HEK293 (cell line): ENCODE measurements at regions not wholly inside any gene's neighbourhood (a gene's known extent, or its start where the extent isn't known, plus 50 kb on each side); places are given as distances from the start of the nearest gene placed in this dataset.
"Not testable (repeated sequence)": the region's sequence is repeated elsewhere in the genome, so short reads cannot be mapped to it uniquely, and the experiment has no call there.

Experiments
- CTCF ChIA-PET: fragments of 350-600 bp; formaldehyde crosslinking; extraction: SDS; loops from one replicate; lab custom pipeline; 2021; ENCODE audit warnings: antibody characterized with exemption; lab: Yijun Ruan, JAX
- POLR2A ChIA-PET: fragments of 300-600 bp; formaldehyde crosslinking; extraction: SDS; loops from one replicate; lab custom pipeline; 2020; ENCODE audit warnings: antibody characterized with exemption, inconsistent platforms; lab: Yijun Ruan, JAX
- H3K27ac ChIP-seq: fragments of 200-500 bp; sonication (Bioruptor generic); 2 replicates; pipeline ENCODE4 v1.5.1; 2014; ENCODE audit warnings: low read depth, low read length, control low read depth, inconsistent platforms; ENCODE audit errors: extremely low read depth
- H3K36me3 ChIP-seq, 2 experiments: fragments of 200-500 bp in 1 of 2; sonication (Bioruptor generic) in 1 of 2; 1 replicate in 1 of 2; 2 replicates in 1 of 2; pipeline ENCODE4 v1.5.1; 2014 to 2017; ENCODE audit warnings: inconsistent platforms in 2 of 2, low read length in 2 of 2; ENCODE audit not compliant: control insufficient read depth in 2 of 2, insufficient read depth in 1 of 2
- H3K4me1 ChIP-seq: fragments of 200-500 bp; sonication (Bioruptor generic); 2 replicates; pipeline ENCODE4 v1.5.1; 2014; ENCODE audit warnings: mild to moderate bottlenecking, low read length, inconsistent platforms; ENCODE audit not compliant: control insufficient read depth, insufficient read depth
- H3K4me3 ChIP-seq: 2 replicates; pipeline ENCODE4 v1.5.1; 2011; ENCODE audit warnings: low read depth, mild to moderate bottlenecking, control low read depth, low read length, moderate library complexity
- H3K9me3 ChIP-seq: fragments of 200-500 bp; sonication (Bioruptor generic); 2 replicates; pipeline ENCODE4 v1.5.1; 2014; ENCODE audit warnings: low read depth, low read length, inconsistent platforms; ENCODE audit not compliant: control insufficient read depth, insufficient read depth
- KLF8 ChIP-seq: fragments of 450-650 bp; formaldehyde crosslinking; IDR thresholded peaks from 2 replicates; pipeline ENCODE4 v1.5.1; 2016; ENCODE audit warnings: missing biosample characterization, missing genetic modification characterization
- MZF1 ChIP-seq: fragments of 450-650 bp; formaldehyde crosslinking; IDR thresholded peaks from 2 replicates; pipeline ENCODE4 v1.5.1; 2017; ENCODE audit warnings: missing biosample characterization, missing genetic modification characterization, borderline replicate concordance
- RBAK ChIP-seq: fragments of 450-650 bp; formaldehyde crosslinking; IDR thresholded peaks from 2 replicates; pipeline ENCODE4 v1.5.1; 2016; ENCODE audit warnings: missing biosample characterization, missing genetic modification characterization
- ZNF133 ChIP-seq: fragments of 450-650 bp; formaldehyde crosslinking; IDR thresholded peaks from 2 replicates; pipeline ENCODE4 v1.5.1; 2016; ENCODE audit warnings: missing biosample characterization, missing genetic modification characterization
- ZNF19 ChIP-seq: fragments of 450-650 bp; formaldehyde crosslinking; IDR thresholded peaks from 2 replicates; pipeline ENCODE4; 2016; ENCODE audit warnings: missing biosample characterization, missing genetic modification characterization, low read depth
- ZNF202 ChIP-seq: fragments of 450-650 bp; formaldehyde crosslinking; IDR thresholded peaks from 2 replicates; pipeline ENCODE4 v1.5.1; 2016; ENCODE audit warnings: missing biosample characterization, missing genetic modification characterization, borderline replicate concordance
- ZNF366 ChIP-seq: fragments of 450-650 bp; formaldehyde crosslinking; conservative IDR thresholded peaks from 2 replicates; pipeline ENCODE4 v1.5.1; 2016; ENCODE audit warnings: missing biosample characterization, missing genetic modification characterization
- ZNF423 ChIP-seq: fragments of 450-650 bp; formaldehyde crosslinking; IDR thresholded peaks from 2 replicates; pipeline ENCODE4 v1.5.1; 2016; ENCODE audit warnings: missing biosample characterization, missing genetic modification characterization
- ZNF514 ChIP-seq: fragments of 450-650 bp; formaldehyde crosslinking; IDR thresholded peaks from 2 replicates; pipeline ENCODE4 v1.5.1; 2016; ENCODE audit warnings: missing biosample characterization, missing genetic modification characterization
- ZNF560 ChIP-seq: fragments of 450-650 bp; formaldehyde crosslinking; IDR thresholded peaks from 2 replicates; pipeline ENCODE4 v1.5.1; 2017; ENCODE audit warnings: missing biosample characterization, missing genetic modification characterization, borderline replicate concordance
- ZNF561 ChIP-seq: fragments of 450-650 bp; IDR thresholded peaks from 2 replicates; pipeline ENCODE4 v1.5.1; 2018; ENCODE audit warnings: missing biosample characterization, missing genetic modification characterization, borderline replicate concordance
- ZNF701 ChIP-seq: fragments of 450-650 bp; formaldehyde crosslinking; IDR thresholded peaks from 2 replicates; pipeline ENCODE4 v1.5.1; 2016; ENCODE audit warnings: missing biosample characterization, missing genetic modification characterization
- TF ChIP-seq, protein P1 (sequence below): fragments of 450-650 bp; formaldehyde crosslinking; IDR thresholded peaks from 2 replicates; pipeline ENCODE4 v1.5.1; 2016; ENCODE audit warnings: missing biosample characterization, missing genetic modification characterization
- TF ChIP-seq, protein P2 (sequence below): fragments of 450-650 bp; formaldehyde crosslinking; IDR thresholded peaks from 2 replicates; pipeline ENCODE4 v1.5.1; 2017; ENCODE audit warnings: missing biosample characterization, missing genetic modification characterization
- TF ChIP-seq, protein P3 (sequence below): fragments of 450-650 bp; formaldehyde crosslinking; IDR thresholded peaks from 2 replicates; pipeline ENCODE4 v1.5.1; 2017; ENCODE audit warnings: missing biosample characterization, mild to moderate bottlenecking, missing genetic modification characterization, moderate library complexity

DNA sequence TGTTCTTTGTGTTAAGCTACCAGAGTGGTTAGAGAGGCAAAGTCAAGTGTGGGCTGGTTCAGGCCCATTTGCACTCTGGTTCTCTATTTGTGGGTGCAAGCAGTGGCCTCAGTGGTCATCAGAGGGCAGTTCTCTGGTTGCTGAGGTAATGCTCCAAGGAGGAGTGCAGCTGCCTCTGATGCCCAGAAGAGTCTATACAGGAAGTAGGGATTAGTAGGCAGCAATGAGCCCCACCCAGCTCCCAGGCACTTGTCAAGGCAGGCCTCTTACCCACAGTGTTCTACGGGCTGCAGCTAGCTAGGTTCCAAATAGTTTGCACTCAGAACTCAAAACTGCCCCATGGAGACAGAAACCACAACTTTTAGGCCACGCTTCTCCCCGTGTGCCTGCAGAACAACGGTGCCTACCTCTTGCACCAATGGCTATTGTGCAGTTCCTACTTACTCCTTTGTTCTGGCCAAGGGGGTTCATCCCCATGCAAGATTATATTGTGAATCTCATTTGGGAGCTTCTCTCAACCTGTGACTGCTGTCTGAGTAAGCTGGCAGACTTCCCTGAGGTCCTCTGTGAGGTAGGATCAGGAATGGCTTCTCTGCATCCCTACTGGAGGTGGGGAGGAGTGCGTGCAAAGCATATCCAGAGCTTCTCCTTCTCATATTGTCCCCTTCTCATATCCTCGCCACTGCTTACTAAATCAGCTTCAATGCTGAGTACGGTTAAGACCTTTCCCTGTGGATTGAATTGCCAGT lies 410.3 kb upstream of the LMO3 start:
- H3K9me3 ChIP-seq, result no peaks in the 10 kb centered on the region
- CTCF ChIA-PET, result no interaction called here
- H3K4me3 ChIP-seq, result no peak overlapping the region
- no peaks in the 10 kb centered on the region for H3K36me3 ChIP-seq
- no peak overlapping the region for H3K27ac ChIP-seq
- H3K4me1 ChIP-seq, result no peaks in the 10 kb centered on the region; the same call in 1 of the 2 replicates
- POLR2A ChIA-PET, result no interaction called here
- no peak for TF ChIP-seq ZNF366 (tag by site-specific recombination)
- no peak for TF ChIP-seq MZF1 (tag by site-specific recombination)
- no peak for TF ChIP-seq ZNF561 (tag by site-specific recombination)
- TF ChIP-seq RBAK (tag by site-specific recombination), result no peak
- no peak for TF ChIP-seq ZNF133 (tag by site-specific recombination)
- no peak for TF ChIP-seq ZNF19
- TF ChIP-seq, protein P1, sequence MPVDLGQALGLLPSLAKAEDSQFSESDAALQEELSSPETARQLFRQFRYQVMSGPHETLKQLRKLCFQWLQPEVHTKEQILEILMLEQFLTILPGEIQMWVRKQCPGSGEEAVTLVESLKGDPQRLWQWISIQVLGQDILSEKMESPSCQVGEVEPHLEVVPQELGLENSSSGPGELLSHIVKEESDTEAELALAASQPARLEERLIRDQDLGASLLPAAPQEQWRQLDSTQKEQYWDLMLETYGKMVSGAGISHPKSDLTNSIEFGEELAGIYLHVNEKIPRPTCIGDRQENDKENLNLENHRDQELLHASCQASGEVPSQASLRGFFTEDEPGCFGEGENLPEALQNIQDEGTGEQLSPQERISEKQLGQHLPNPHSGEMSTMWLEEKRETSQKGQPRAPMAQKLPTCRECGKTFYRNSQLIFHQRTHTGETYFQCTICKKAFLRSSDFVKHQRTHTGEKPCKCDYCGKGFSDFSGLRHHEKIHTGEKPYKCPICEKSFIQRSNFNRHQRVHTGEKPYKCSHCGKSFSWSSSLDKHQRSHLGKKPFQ (tag by site-specific recombination), result no peak
- TF ChIP-seq ZNF202 (tag by site-specific recombination), result no peak
- no peak for TF ChIP-seq KLF8 (tag by site-specific recombination)
- TF ChIP-seq ZNF514 (tag by site-specific recombination), result no peak
- TF ChIP-seq ZNF701 (tag by site-specific recombination), result no peak
- TF ChIP-seq, protein P2, sequence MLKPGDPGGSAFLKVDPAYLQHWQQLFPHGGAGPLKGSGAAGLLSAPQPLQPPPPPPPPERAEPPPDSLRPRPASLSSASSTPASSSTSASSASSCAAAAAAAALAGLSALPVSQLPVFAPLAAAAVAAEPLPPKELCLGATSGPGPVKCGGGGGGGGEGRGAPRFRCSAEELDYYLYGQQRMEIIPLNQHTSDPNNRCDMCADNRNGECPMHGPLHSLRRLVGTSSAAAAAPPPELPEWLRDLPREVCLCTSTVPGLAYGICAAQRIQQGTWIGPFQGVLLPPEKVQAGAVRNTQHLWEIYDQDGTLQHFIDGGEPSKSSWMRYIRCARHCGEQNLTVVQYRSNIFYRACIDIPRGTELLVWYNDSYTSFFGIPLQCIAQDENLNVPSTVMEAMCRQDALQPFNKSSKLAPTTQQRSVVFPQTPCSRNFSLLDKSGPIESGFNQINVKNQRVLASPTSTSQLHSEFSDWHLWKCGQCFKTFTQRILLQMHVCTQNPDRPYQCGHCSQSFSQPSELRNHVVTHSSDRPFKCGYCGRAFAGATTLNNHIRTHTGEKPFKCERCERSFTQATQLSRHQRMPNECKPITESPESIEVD, result no peak
- no peak for TF ChIP-seq ZNF423 (tag by site-specific recombination)

DNA sequence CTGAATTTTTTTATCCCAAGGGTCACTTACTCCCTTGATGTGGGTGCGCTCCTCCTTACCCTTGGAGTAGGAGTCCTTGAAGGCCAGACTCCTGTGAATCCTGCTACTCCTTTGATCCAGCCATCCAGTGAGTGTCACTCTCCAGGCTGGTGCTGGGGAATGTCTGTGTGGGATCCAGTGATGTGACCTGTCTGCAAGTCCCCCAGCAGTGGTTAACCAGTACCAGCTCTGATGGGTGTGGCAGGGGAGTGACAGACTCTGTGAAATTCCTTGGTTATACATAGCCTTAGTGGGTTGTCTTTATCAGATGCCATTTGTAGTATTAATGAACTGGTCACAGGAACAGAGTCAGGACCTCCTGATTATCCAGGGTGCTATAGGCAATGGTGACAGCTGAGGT lies 409.5 kb upstream of the LMO3 start:
- TF ChIP-seq, protein P3, sequence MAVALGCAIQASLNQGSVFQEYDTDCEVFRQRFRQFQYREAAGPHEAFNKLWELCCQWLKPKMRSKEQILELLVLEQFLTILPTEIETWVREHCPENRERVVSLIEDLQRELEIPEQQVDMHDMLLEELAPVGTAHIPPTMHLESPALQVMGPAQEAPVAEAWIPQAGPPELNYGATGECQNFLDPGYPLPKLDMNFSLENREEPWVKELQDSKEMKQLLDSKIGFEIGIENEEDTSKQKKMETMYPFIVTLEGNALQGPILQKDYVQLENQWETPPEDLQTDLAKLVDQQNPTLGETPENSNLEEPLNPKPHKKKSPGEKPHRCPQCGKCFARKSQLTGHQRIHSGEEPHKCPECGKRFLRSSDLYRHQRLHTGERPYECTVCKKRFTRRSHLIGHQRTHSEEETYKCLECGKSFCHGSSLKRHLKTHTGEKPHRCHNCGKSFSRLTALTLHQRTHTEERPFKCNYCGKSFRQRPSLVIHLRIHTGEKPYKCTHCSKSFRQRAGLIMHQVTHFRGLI, result no peak
- no peak for TF ChIP-seq ZNF560
- ChIA-PET POLR2A (no interaction called here), CTCF (no interaction called here)
- no peak overlapping the region for H3K27ac ChIP-seq
- no peaks in the 10 kb centered on the region; the same call in 1 of the 2 replicates for H3K4me1 ChIP-seq
- no peaks in the 10 kb centered on the region for H3K9me3 ChIP-seq
- H3K4me3 ChIP-seq, result no peak overlapping the region
- H3K36me3 ChIP-seq, result no peaks in the 10 kb centered on the region

DNA sequence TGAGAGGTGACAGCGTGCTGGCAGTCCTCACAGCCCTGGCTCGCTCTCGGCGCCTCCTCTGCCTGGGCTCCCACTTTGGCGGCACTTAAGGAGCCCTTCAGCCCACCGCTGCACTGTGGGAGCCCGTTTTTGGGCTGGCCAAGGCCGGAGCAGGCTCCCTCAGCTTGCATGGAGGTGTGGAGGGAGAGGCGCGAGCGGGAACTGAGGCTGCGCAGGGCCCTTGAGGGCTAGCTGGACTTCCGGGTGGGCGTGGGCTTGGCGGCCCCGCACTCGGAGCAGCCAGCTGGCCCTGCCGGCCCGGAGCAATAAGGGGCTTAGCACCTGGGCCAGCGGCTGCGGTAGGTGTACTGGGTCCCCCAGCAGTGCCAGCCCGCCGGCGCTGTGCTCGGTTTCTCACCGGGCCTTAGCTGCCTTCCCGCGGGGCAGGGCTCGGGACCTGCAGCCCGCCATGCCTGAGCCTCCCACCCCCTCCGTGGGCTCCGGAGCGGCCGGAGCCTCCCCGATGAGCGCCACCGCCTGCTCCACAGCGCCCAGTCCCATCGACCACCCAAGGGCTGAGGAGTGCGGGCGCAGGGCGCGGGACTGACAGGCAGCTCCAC lies 401.6 kb upstream of the LMO3 start:
- POLR2A ChIA-PET, H3K36me3 ChIP-seq, H3K4me3 ChIP-seq, CTCF ChIA-PET, H3K9me3 ChIP-seq, H3K27ac ChIP-seq, H3K4me1 ChIP-seq: not testable (repeated sequence)

DNA sequence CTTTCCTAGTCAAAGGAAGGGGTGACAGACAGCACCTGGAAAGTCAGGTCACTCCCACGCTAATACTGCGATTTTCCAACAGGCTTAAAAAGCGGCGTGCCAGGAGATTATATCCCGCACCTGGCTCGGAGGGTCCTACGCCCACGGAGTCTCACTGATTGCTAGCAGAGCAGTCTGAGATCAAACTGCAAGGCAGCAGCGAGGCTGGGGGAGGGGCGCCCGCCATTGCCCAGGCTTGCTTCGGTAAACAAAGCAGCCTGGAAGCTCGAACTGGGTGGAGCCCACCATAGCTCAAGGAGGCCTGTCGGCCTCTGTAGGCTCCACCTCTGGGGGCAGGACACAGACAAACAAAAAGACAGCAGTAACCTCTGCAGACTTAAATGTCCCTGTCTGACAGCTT lies 392.6 kb upstream of the LMO3 start:
- H3K36me3 ChIP-seq, POLR2A ChIA-PET, H3K9me3 ChIP-seq, H3K4me1 ChIP-seq, H3K27ac ChIP-seq, H3K4me3 ChIP-seq, CTCF ChIA-PET: not testable (repeated sequence)
